H9 (cell line): ENCODE measurements at regions not wholly inside any gene's neighbourhood (a gene's known extent, or its start where the extent isn't known, plus 50 kb on each side); places are given as distances from the start of the nearest gene placed in this dataset.

Source experiments
- DNase-seq: peaks from one replicate; pipeline ENCODE4 v3.0.0-alpha.2; 2017
- H2AFZ ChIP-seq: one replicate; pipeline ENCODE4 v1.6.1; 2013; ENCODE audit warnings: mild to moderate bottlenecking, low read length, control low read depth, moderate library complexity
- H2AK5ac ChIP-seq: 2 replicates; pipeline ENCODE4 v1.6.1; 2013; ENCODE audit warnings: low read length, control low read depth, mixed read lengths; ENCODE audit not compliant: insufficient read length
- H2BK120ac ChIP-seq: one replicate; pipeline ENCODE4 v1.6.1; 2013; ENCODE audit warnings: low read depth, mild to moderate bottlenecking, low read length, control low read depth, inconsistent platforms; ENCODE audit not compliant: poor library complexity, severe bottlenecking
- H2BK12ac ChIP-seq: 2 replicates; pipeline ENCODE4 v1.6.1; 2013; ENCODE audit warnings: low read length, control low read depth, mixed read lengths, low read depth; ENCODE audit not compliant: insufficient read length
- H2BK15ac ChIP-seq: 2 replicates; pipeline ENCODE4 v1.6.1; 2013; ENCODE audit warnings: low read depth, low read length, control low read depth
- H2BK20ac ChIP-seq: one replicate; pipeline ENCODE4 v1.6.1; 2013; ENCODE audit warnings: low read depth, mild to moderate bottlenecking, low read length, control low read depth, inconsistent platforms; ENCODE audit not compliant: poor library complexity, severe bottlenecking
- H2BK5ac ChIP-seq: 2 replicates; pipeline ENCODE4 v1.6.1; 2013; ENCODE audit warnings: low read length, control low read depth, mixed read lengths; ENCODE audit not compliant: insufficient read length
- H3K14ac ChIP-seq: 2 replicates; pipeline ENCODE4 v1.6.1; 2013; ENCODE audit warnings: low read length, control low read depth; ENCODE audit not compliant: insufficient read depth
- H3K18ac ChIP-seq: 2 replicates; pipeline ENCODE4 v1.6.1; 2013; ENCODE audit warnings: low read depth, mild to moderate bottlenecking, mixed read lengths, low read length, control low read depth; ENCODE audit not compliant: insufficient read length
- H3K23ac ChIP-seq: 2 replicates; pipeline ENCODE4 v1.6.1; 2013; ENCODE audit warnings: low read length, control low read depth, mixed read lengths, low read depth; ENCODE audit not compliant: insufficient read length
- H3K23me2 ChIP-seq: 2 replicates; pipeline ENCODE4 v1.6.1; 2013; ENCODE audit warnings: low read depth, mild to moderate bottlenecking, mixed read lengths, low read length, control low read depth; ENCODE audit not compliant: insufficient read length, poor library complexity, severe bottlenecking
- H3K27ac ChIP-seq: 2 replicates; pipeline ENCODE4 v1.5.1; 2013; ENCODE audit warnings: low read length, control low read depth, mixed read lengths, low read depth; ENCODE audit not compliant: insufficient read length
- H3K27me3 ChIP-seq: 2 replicates; pipeline ENCODE4 v1.6.1; 2013; ENCODE audit warnings: low read length, control low read depth, inconsistent platforms; ENCODE audit not compliant: insufficient read depth
- H3K4ac ChIP-seq: 2 replicates; pipeline ENCODE4 v1.6.1; 2013; ENCODE audit warnings: low read depth, mild to moderate bottlenecking, control low read depth, inconsistent platforms, low read length, moderate library complexity
- H3K4me1 ChIP-seq: 2 replicates; pipeline ENCODE4 v1.6.1; 2013; ENCODE audit warnings: low read length, control low read depth, inconsistent platforms; ENCODE audit not compliant: insufficient read depth
- H3K4me2 ChIP-seq: 2 replicates; pipeline ENCODE4 v1.6.1; 2013; ENCODE audit warnings: low read length, control low read depth, mixed read lengths; ENCODE audit not compliant: insufficient read length, insufficient read depth
- H3K56ac ChIP-seq: 2 replicates; pipeline ENCODE4 v1.6.1; 2013; ENCODE audit warnings: low read depth, mild to moderate bottlenecking, mixed read lengths, low read length, control low read depth; ENCODE audit not compliant: insufficient read length
- H3K79me1 ChIP-seq: 2 replicates; pipeline ENCODE4 v1.6.1; 2013; ENCODE audit warnings: low read depth, mild to moderate bottlenecking, moderate library complexity, low read length, control low read depth, inconsistent platforms; ENCODE audit not compliant: insufficient read depth, poor library complexity, severe bottlenecking
- H3K79me2 ChIP-seq: 2 replicates; pipeline ENCODE4 v1.6.1; 2013; ENCODE audit warnings: low read length, control low read depth, inconsistent platforms; ENCODE audit not compliant: insufficient read depth
- H3K9ac ChIP-seq: 2 replicates; pipeline ENCODE4 v1.6.1; 2013; ENCODE audit warnings: low read length, control low read depth, mixed read lengths; ENCODE audit not compliant: insufficient read length; ENCODE audit errors: extremely low read depth
- H3K9me3 ChIP-seq: one replicate; pipeline ENCODE4 v1.6.1; 2013; ENCODE audit warnings: low read depth, low read length, inconsistent platforms; ENCODE audit not compliant: control insufficient read depth
- H3T11ph ChIP-seq: one replicate; pipeline ENCODE4 v1.6.1; 2013; ENCODE audit warnings: mild to moderate bottlenecking, low read length, control low read depth, inconsistent platforms
- H4K20me1 ChIP-seq: one replicate; pipeline ENCODE4 v1.6.1; 2013; ENCODE audit not compliant: control insufficient read depth, insufficient read length, insufficient read depth
- H4K5ac ChIP-seq: 2 replicates; pipeline ENCODE4 v1.6.1; 2013; ENCODE audit warnings: low read depth, mild to moderate bottlenecking, mixed read lengths, low read length, control low read depth; ENCODE audit not compliant: insufficient read length
- H4K8ac ChIP-seq: replicated peaks from 2 replicates; pipeline ENCODE4 v1.6.1; 2013; ENCODE audit warnings: low read length, control low read depth, mixed read lengths, low read depth; ENCODE audit not compliant: insufficient read length
- H4K91ac ChIP-seq: 2 replicates; pipeline ENCODE4 v1.6.1; 2013; ENCODE audit warnings: low read depth, mild to moderate bottlenecking, moderate library complexity, mixed read lengths, low read length, control low read depth; ENCODE audit not compliant: insufficient read length
- H3K27ac Mint-ChIP-seq, 3 experiments: 2 replicates in 2 of 3; 3 replicates in 1 of 3; pipeline ENCODE4 v1.8.0; 2020 to 2021; ENCODE audit warnings: mixed read lengths in 3 of 3, mild to moderate bottlenecking in 1 of 3, moderate library complexity in 1 of 3
- H3K27me3 Mint-ChIP-seq: 2 replicates; pipeline ENCODE4 v1.8.0; 2021; ENCODE audit warnings: low read depth, mild to moderate bottlenecking, moderate library complexity, mixed read lengths
- H3K36me3 Mint-ChIP-seq, 3 experiments: 2 replicates in 2 of 3; 3 replicates in 1 of 3; pipeline ENCODE4 v1.8.0; 2020 to 2021; ENCODE audit warnings: low read depth in 3 of 3, mixed read lengths in 3 of 3; ENCODE audit not compliant: insufficient read depth in 1 of 3
- H3K4me1 Mint-ChIP-seq, 2 experiments: 2 replicates each; pipeline ENCODE4 v1.8.0; 2020; ENCODE audit warnings: mixed read lengths in 2 of 2
- H3K4me3 Mint-ChIP-seq, 2 experiments: 2 replicates in 1 of 2; 3 replicates in 1 of 2; pipeline ENCODE4 v1.8.0; 2020 to 2021; ENCODE audit warnings: mild to moderate bottlenecking in 2 of 2, mixed read lengths in 2 of 2, moderate library complexity in 1 of 2
- H3K9me3 Mint-ChIP-seq, 2 experiments: 2 replicates in 1 of 2; 3 replicates in 1 of 2; pipeline ENCODE4 v1.8.0; 2020; ENCODE audit warnings: mild to moderate bottlenecking in 2 of 2, mixed read lengths in 2 of 2, moderate library complexity in 1 of 2
- CTCF ChIP-seq: fragments of 200-600 bp; sonication (generic); conservative IDR thresholded peaks from 3 replicates; pipeline ENCODE4 v1.8.0; 2021; ENCODE audit warnings: antibody characterized with exemption, mild to moderate bottlenecking
- WGBS: extraction: QIAGEN DNeasy Blood & Tissue Kit; methylation state at CpG from one replicate; pipeline ENCODE4 v1.1.7; 2013; ENCODE audit warnings: missing lambda C conversion rate, low lambda C conversion rate, mixed read lengths; ENCODE audit not compliant: insufficient read length; ENCODE audit errors: extremely low coverage; 5-methylcytosine and 5-hydroxymethylcytosine counted together

- Histone ChIP-seq H3K4ac (no peak overlapping the region), H3K56ac (no peak overlapping the region), H3K18ac (no peak overlapping the region), H2BK20ac (no peak overlapping the region), H3K9me3 (no peaks in the 10 kb centered on the region), H3K27ac (no peak overlapping the region), H3K9ac (no peak overlapping the region), H3K27me3 (peaks cover 47% of the 10 kb centered on the region), H4K5ac (no peak overlapping the region), H3T11ph (no peak overlapping the region), H4K91ac (no peak overlapping the region), H3K14ac (no peak overlapping the region), H3K79me2 (no peaks in the 10 kb centered on the region), H2BK120ac (no peak overlapping the region), H2BK12ac (no peak overlapping the region), H3K23ac (no peak overlapping the region), H2BK5ac (no peak overlapping the region), H3K23me2 (peaks cover 8% of the 10 kb centered on the region), H3K79me1 (no peaks in the 10 kb centered on the region), H2BK15ac (no peak overlapping the region), H4K20me1 (no peaks in the 10 kb centered on the region), H2AK5ac (no peak overlapping the region), H4K8ac (no peak overlapping the region), H3K4me1 (0 out of 2 replicates have a peak, but pooled peaks cover 3% of the 10 kb centered on the region), H2AFZ (no peak overlapping the region), H3K4me2 (peak overlapping the region; percentile 51)
- no CpG with 5 or more reads among the region's 38 CpGs for WGBS
- Mint-ChIP-seq H3K27me3 (peaks cover 93% of the 10 kb centered on the region), H3K36me3 (peaks cover 0 to 2% (median 0%) of the 10 kb centered on the region in 3 experiments; a peak in 1 of 7 replicates), H3K4me1 (peaks cover 51 to 57% of the 10 kb centered on the region in 2 experiments), H3K4me3 (peak overlapping the region; percentile 30 to 70), H3K9me3 (peaks cover 0 to 2% of the 10 kb centered on the region in 2 experiments; a peak in 2 of 5 replicates), H3K27ac (no peak overlapping the region)
- no peak for TF ChIP-seq CTCF
- DNase-seq = peak; percentile 95
Observed at GRCh38 chr11:116580799-116581198, 192.0 kb downstream of the BUD13 start.
